MM.1S (cell line): ENCODE measurements at regions not wholly inside any gene's neighbourhood (a gene's known extent, or its start where the extent isn't known, plus 50 kb on each side); places are given as distances from the start of the nearest gene placed in this dataset.

Source experiments
- CTCF ChIP-seq: fragments of 300-600 bp; sonication (generic); IDR thresholded peaks from 2 replicates; pipeline ENCODE4 v1.5.1; 2016; ENCODE audit warnings: antibody characterized with exemption, low read length, mixed read lengths
- EZH2 ChIP-seq: fragments of 300-600 bp; sonication (generic); optimal IDR thresholded peaks from 2 replicates; pipeline ENCODE3; 2017; ENCODE audit warnings: low read depth, mild to moderate bottlenecking, antibody characterized with exemption, low read length, mixed read lengths
- EZH2phosphoT487 ChIP-seq: fragments of 300-600 bp; sonication (generic); IDR thresholded peaks from 2 replicates; pipeline ENCODE4 v1.6.1; 2018; ENCODE audit warnings: antibody characterized with exemption, low read length

DNA sequence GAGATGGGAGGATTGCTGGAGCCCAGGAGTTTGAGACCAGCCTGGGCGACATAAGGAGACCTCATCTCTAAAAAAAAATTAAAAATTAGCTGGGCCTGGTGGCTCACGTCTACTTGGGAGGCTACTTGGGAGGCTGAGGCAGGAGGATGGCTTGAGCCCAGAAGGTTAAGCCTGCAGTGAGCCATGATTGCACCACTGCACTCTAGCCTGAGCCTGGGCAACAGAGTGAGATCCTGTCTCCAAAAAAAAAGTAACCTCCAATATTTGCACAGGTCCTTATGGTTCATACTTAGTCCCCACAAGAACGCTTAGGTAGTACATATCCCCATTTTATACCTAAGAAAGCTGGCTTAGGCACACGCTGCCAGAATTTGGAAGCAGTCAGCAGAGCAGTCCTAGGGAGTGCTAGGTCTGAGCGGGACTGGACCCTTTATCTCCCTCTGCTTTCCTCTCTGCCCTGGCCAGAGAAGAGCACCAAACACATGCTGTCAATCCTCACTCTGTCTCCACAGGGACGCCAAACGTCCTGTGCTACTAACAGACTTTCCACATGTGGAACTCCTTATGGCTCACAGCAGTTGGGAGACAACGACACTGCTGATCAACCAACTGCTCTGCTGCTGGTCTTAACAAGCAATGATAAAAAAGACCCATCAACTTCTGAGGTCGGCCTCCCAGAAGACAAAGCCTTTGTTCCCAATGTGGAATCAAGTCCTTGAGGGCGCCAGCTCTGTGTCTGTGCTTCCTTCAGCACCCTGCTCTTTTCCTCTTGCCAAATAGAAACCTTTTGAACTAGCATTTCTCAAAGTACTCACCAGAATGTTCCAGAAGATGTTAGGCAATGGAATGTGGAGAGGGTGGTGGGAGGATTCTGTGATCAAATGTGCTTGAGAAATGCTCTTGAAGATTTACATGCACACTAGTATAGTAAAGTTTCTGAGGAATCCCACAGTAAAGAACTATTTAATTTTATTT is 226.3 kb upstream of the DTNBP1 start:
- no peak for TF ChIP-seq CTCF
- TF ChIP-seq EZH2 = no peak
- TF ChIP-seq EZH2phosphoT487 = no peak
